ENCODE measurements at regions not wholly inside any gene's neighbourhood (a gene's known extent, or its start where the extent isn't known, plus 50 kb on each side); places are given as distances from the start of the nearest gene placed in this dataset.
A peak's percentile ranks its signal among the peaks of the same experiment; 100 is the strongest.

DNA sequence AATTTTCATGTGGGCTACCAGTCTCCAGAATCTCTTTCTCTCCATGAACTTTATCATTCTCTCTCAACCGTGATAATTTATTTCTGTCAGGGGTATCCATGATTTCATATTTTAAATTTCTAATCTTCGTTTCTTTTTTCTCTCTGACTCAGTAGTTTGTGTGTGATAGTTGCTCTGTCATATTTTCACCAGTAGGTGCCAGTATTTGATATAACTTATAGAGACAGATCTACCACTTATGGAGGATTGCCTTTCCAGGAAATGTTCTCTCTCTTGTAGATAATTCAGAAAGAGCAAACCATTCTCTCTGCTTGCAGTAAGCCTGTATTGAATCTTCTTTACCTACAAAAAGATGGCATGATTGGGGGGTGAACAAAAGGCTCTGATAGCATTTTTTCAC lies 79.3 kb upstream of the DYNLT3 start:
- no peaks in the 10 kb centered on the region for H3K9me3 ChIP-seq
- peak in 1 of 2 donors; percentile 6 for DNase-seq (ENCODE audit: low spot score in 2 of 2)
- TF ChIP-seq EP300 (IDR thresholded peaks at IDR 0.05), result no peak
- TF ChIP-seq POLR2A (IDR thresholded peaks at IDR 0.05), result no peak
- TF ChIP-seq, protein P1, sequence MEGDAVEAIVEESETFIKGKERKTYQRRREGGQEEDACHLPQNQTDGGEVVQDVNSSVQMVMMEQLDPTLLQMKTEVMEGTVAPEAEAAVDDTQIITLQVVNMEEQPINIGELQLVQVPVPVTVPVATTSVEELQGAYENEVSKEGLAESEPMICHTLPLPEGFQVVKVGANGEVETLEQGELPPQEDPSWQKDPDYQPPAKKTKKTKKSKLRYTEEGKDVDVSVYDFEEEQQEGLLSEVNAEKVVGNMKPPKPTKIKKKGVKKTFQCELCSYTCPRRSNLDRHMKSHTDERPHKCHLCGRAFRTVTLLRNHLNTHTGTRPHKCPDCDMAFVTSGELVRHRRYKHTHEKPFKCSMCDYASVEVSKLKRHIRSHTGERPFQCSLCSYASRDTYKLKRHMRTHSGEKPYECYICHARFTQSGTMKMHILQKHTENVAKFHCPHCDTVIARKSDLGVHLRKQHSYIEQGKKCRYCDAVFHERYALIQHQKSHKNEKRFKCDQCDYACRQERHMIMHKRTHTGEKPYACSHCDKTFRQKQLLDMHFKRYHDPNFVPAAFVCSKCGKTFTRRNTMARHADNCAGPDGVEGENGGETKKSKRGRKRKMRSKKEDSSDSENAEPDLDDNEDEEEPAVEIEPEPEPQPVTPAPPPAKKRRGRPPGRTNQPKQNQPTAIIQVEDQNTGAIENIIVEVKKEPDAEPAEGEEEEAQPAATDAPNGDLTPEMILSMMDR (IDR thresholded peaks at IDR 0.05), result peak; percentile 20 to 61 (median 42)
- H3K27ac ChIP-seq, result no peak overlapping the region
- no peaks in the 10 kb centered on the region for H3K36me3 ChIP-seq
- WGBS, 2 donors, result 3 to 19% methylated on average over 2 of the region's 2 CpGs
- H3K4me1 ChIP-seq, result no peaks in the 10 kb centered on the region
- no peaks in the 10 kb centered on the region for H3K27me3 ChIP-seq
- no peak overlapping the region for H3K4me3 ChIP-seq

DNA sequence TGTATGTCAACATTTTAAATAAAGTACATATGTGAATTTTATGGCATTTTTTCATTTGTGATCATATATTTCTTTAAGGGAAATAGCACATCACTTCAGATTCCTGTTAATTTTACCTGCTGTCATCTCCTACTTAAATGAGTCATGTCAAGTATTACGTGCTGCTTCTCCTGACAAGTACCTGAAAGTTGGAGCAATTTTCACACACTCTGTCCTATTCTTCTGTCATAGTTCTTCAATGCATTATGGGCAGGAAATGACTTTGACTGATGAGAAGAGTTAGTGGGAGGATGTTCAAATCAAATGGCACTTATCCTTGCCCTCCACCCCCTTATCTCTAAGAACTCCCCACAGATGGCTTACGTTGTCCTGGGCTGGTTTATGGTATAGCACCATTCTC lies 64.2 kb upstream of the SYTL5 start:
- Histone ChIP-seq H3K4me1 (no peaks in the 10 kb centered on the region), H3K27me3 (no peaks in the 10 kb centered on the region), H3K9me3 (no peaks in the 10 kb centered on the region), H3K4me3 (no peak overlapping the region), H3K27ac (no peak overlapping the region), H3K36me3 (no peaks in the 10 kb centered on the region)
- WGBS, 2 donors, result 69 to 91% methylated on average over 2 of the region's 2 CpGs
- TF ChIP-seq POLR2A (IDR thresholded peaks at IDR 0.05) (no peak), EP300 (IDR thresholded peaks at IDR 0.05) (no peak)
- TF ChIP-seq, protein P1 (IDR thresholded peaks at IDR 0.05), result no peak
- no peak for DNase-seq (ENCODE audit: low spot score in 2 of 2)

DNA sequence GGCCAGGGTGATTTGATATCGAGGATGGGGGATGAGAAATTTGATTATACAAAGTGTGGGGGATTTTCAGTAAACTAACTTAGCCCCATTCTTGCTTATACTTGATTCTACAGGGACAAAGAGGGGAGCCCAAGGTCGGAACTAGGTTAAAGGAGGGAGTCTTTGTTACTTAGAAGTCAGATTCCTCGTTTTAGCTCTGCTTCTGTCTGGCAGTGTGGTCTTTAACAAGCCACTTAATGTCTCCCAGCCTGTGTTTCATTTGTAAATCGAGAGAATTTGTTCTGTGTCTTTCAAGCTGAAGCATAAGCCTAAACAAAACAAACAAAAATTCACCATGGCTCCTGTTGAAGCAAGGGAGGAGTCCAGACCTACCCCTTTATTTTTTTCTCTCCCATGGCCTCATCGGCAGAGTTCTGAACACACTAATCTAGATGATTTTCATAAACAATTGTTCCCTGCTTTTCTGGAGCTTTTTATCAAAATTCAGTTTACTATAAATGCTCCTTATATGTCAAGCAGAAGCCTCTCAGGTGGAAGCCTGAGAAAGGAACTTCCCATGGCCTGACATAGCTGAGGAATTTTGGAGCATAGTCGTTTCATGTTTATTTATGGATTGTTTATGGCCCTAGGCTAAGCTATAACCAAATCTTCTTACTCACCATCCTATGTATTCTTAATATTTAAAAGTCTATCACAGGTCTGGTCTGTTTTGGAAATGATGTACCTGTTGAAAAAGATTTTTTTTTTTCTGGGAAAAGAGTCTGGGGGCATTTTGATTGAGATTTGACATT lies 62.6 kb upstream of the SYTL5 start:
- H3K27me3 ChIP-seq, result no peaks in the 10 kb centered on the region
- H3K36me3 ChIP-seq, result no peaks in the 10 kb centered on the region
- 39 to 54% methylated on average over 6 of the region's 6 CpGs for WGBS, 2 donors
- H3K9me3 ChIP-seq, result no peaks in the 10 kb centered on the region
- no peak for DNase-seq (ENCODE audit: low spot score in 2 of 2)
- H3K27ac ChIP-seq, result no peak overlapping the region
- no peak for TF ChIP-seq EP300 (IDR thresholded peaks at IDR 0.05)
- TF ChIP-seq, protein P1 (IDR thresholded peaks at IDR 0.05), result no peak
- TF ChIP-seq POLR2A (IDR thresholded peaks at IDR 0.05), result no peak
- H3K4me1 ChIP-seq, result no peaks in the 10 kb centered on the region
- H3K4me3 ChIP-seq, result no peak overlapping the region

DNA sequence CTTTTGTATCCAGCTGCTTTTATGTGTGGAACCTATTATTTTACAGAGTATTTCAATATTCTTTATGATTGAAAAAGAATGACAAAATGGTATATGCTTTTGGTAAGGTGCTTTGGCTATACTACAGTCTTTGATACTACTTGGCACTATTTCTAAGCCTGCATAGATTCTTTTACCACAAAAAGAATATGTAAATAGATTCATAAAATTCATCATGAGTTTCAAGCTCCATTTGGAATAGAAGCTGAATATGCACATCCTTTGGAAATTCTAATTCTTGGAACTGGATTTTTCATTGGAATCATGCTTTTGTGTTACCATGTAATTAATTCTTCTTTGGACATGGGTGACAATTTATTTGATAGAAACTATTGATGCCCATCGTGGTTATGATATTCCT lies 60.2 kb upstream of the SYTL5 start:
- Histone ChIP-seq H3K27ac (no peak overlapping the region), H3K36me3 (no peaks in the 10 kb centered on the region)
- 77 to 88% methylated on average over 1 of the region's 1 CpG for WGBS, 2 donors

DNA sequence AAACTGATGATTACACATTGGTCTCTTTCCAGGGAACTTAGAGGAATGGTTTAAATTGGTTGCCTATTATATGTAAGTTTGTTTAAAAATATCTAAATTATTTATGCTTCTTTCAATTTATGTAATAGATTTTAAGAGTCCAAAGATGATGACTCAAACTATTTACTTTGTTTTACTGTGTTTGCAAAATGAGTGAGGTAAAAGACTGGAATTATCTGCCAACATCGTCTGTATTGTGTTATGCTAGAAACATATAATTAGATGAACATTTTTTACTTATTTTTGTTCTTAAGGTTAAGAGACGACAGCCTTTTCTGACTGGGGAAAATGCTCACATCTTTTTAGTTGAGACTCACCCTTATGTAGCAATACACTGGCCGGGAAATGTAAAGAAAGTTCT lies 51.1 kb upstream of the SYTL5 start:
- Histone ChIP-seq H3K36me3 (no peaks in the 10 kb centered on the region), H3K27me3 (no peaks in the 10 kb centered on the region), H3K27ac (no peak overlapping the region), H3K4me1 (no peaks in the 10 kb centered on the region), H3K4me3 (no peak overlapping the region), H3K9me3 (no peaks in the 10 kb centered on the region)
- DNase-seq (ENCODE audit: low spot score in 2 of 2), result no peak
- 70 to 72% methylated on average over 3 of the region's 3 CpGs for WGBS, 2 donors
- TF ChIP-seq, protein P1 (IDR thresholded peaks at IDR 0.05), result no peak
- TF ChIP-seq EP300 (IDR thresholded peaks at IDR 0.05) (no peak), POLR2A (IDR thresholded peaks at IDR 0.05) (no peak)

More for the DNA sequence above, 60.2 kb upstream of the SYTL5 start:
- DNase-seq (ENCODE audit: low spot score in 2 of 2), result no peak
- TF ChIP-seq EP300 (IDR thresholded peaks at IDR 0.05) (no peak), POLR2A (IDR thresholded peaks at IDR 0.05) (no peak)
- TF ChIP-seq, protein P1 (IDR thresholded peaks at IDR 0.05), result no peak
- peaks cover 0 to 5% of the 10 kb centered on the region in 2 donors for H3K27me3 ChIP-seq
- no peaks in the 10 kb centered on the region for H3K9me3 ChIP-seq
- no peaks in the 10 kb centered on the region for H3K4me1 ChIP-seq
- H3K4me3 ChIP-seq, result no peak overlapping the region

All from tibial nerve (tissue), 4 donors.